ENCODE measurements at regions not wholly inside any gene's neighbourhood (a gene's known extent, or its start where the extent isn't known, plus 50 kb on each side); places are given as distances from the start of the nearest gene placed in this dataset.
A peak's percentile ranks its signal among the peaks of the same experiment; 100 is the strongest.

- no peaks in the 10 kb centered on the region for H3K79me2 ChIP-seq (ENCODE audit: insufficient read depth, low read length)
- no peaks in the 10 kb centered on the region for H4K20me1 ChIP-seq (ENCODE audit: insufficient read depth, low read length)
- peak overlapping the region; percentile 8; the same call in 1 of the 2 replicates for H3K9ac ChIP-seq (ENCODE audit: low read length)
- H3K27me3 ChIP-seq (ENCODE audit: insufficient read depth, low read length): no peaks in the 10 kb centered on the region
- H3K4me1 ChIP-seq (ENCODE audit: insufficient read depth, low read length, severe bottlenecking): peaks cover 30% of the 10 kb centered on the region
- H3K9me3 ChIP-seq (ENCODE audit: low read length): no peaks in the 10 kb centered on the region
- peak overlapping the region; percentile 22 for H3K4me3 ChIP-seq (ENCODE audit: low read depth, low read length, poor library complexity, severe bottlenecking)
- peak overlapping the region; percentile 54 for H3K27ac ChIP-seq (ENCODE audit: low read depth, low read length, poor library complexity, severe bottlenecking)
- H3F3A ChIP-seq (ENCODE audit: insufficient read depth, low read length): no peaks in the 10 kb centered on the region
- H3K36me3 ChIP-seq (ENCODE audit: insufficient read depth, low read length): no peaks in the 10 kb centered on the region
- H2AFZ ChIP-seq (ENCODE audit: low read length): peak overlapping the region; percentile 94
- TF ChIP-seq EZH2 (IDR thresholded peaks at IDR 0.05; ENCODE audit: borderline replicate concordance, low read length): no peak
- TF ChIP-seq, protein P1, sequence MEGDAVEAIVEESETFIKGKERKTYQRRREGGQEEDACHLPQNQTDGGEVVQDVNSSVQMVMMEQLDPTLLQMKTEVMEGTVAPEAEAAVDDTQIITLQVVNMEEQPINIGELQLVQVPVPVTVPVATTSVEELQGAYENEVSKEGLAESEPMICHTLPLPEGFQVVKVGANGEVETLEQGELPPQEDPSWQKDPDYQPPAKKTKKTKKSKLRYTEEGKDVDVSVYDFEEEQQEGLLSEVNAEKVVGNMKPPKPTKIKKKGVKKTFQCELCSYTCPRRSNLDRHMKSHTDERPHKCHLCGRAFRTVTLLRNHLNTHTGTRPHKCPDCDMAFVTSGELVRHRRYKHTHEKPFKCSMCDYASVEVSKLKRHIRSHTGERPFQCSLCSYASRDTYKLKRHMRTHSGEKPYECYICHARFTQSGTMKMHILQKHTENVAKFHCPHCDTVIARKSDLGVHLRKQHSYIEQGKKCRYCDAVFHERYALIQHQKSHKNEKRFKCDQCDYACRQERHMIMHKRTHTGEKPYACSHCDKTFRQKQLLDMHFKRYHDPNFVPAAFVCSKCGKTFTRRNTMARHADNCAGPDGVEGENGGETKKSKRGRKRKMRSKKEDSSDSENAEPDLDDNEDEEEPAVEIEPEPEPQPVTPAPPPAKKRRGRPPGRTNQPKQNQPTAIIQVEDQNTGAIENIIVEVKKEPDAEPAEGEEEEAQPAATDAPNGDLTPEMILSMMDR (IDR thresholded peaks at IDR 0.05; ENCODE audit: low read length): no peak
- peak overlapping the region; percentile 63 for H3K4me2 ChIP-seq (ENCODE audit: low read length)
- no peaks in the 10 kb centered on the region for H3K9me2 ChIP-seq (ENCODE audit: low read depth, low read length)
Measured at GRCh38 chr1:193457676-193458075, 271.3 kb upstream of the B3GALT2 start.

- peak overlapping the region; percentile 94 for H2AFZ ChIP-seq (ENCODE audit: low read length)
- H3K4me2 ChIP-seq (ENCODE audit: low read length): peak overlapping the region; percentile 63; the same call in 1 of the 2 replicates
Measured at GRCh38 chr1:193456811-193457280, 270.4 kb upstream of the B3GALT2 start.

GRCh38 chr1:193451606-193452005 is 265.2 kb upstream of the B3GALT2 start:
- H3K9me3 ChIP-seq (ENCODE audit: low read length): no peaks in the 10 kb centered on the region
- TF ChIP-seq EZH2 (IDR thresholded peaks at IDR 0.05; ENCODE audit: borderline replicate concordance, low read length): no peak
- TF ChIP-seq, protein P1 (IDR thresholded peaks at IDR 0.05; ENCODE audit: low read length): no peak

More at GRCh38 chr1:193456811-193457280, 270.4 kb upstream of the B3GALT2 start:
- Histone ChIP-seq H4K20me1 (ENCODE audit: insufficient read depth, low read length) (no peaks in the 10 kb centered on the region), H3K9me3 (ENCODE audit: low read length) (no peaks in the 10 kb centered on the region), H3K4me1 (ENCODE audit: insufficient read depth, low read length, severe bottlenecking) (peaks cover 25% of the 10 kb centered on the region), H3K36me3 (ENCODE audit: insufficient read depth, low read length) (no peaks in the 10 kb centered on the region), H3K4me3 (ENCODE audit: low read depth, low read length, poor library complexity, severe bottlenecking) (no peak overlapping the region), H3K27ac (ENCODE audit: low read depth, low read length, poor library complexity, severe bottlenecking) (peak overlapping the region; percentile 54), H3K9me2 (ENCODE audit: low read depth, low read length) (no peaks in the 10 kb centered on the region), H3K79me2 (ENCODE audit: insufficient read depth, low read length) (no peaks in the 10 kb centered on the region), H3F3A (ENCODE audit: insufficient read depth, low read length) (no peaks in the 10 kb centered on the region), H3K9ac (ENCODE audit: low read length) (no peak overlapping the region; the same call in 1 of the 2 replicates), H3K27me3 (ENCODE audit: insufficient read depth, low read length) (no peaks in the 10 kb centered on the region)
- TF ChIP-seq EZH2 (IDR thresholded peaks at IDR 0.05; ENCODE audit: borderline replicate concordance, low read length): no peak
- TF ChIP-seq, protein P1 (IDR thresholded peaks at IDR 0.05; ENCODE audit: low read length): no peak

More at GRCh38 chr1:193451606-193452005, 265.2 kb upstream of the B3GALT2 start:
- no peak overlapping the region for H3K9ac ChIP-seq (ENCODE audit: low read length)
- H3K27me3 ChIP-seq (ENCODE audit: insufficient read depth, low read length): no peaks in the 10 kb centered on the region
- H3F3A ChIP-seq (ENCODE audit: insufficient read depth, low read length): no peaks in the 10 kb centered on the region
- H3K4me1 ChIP-seq (ENCODE audit: insufficient read depth, low read length, severe bottlenecking): peaks cover 37% of the 10 kb centered on the region
- no peaks in the 10 kb centered on the region for H3K9me2 ChIP-seq (ENCODE audit: low read depth, low read length)
- H4K20me1 ChIP-seq (ENCODE audit: insufficient read depth, low read length): no peaks in the 10 kb centered on the region
- no peaks in the 10 kb centered on the region for H3K36me3 ChIP-seq (ENCODE audit: insufficient read depth, low read length)
- no peak overlapping the region for H2AFZ ChIP-seq (ENCODE audit: low read length)
- no peak overlapping the region for H3K4me3 ChIP-seq (ENCODE audit: low read depth, low read length, poor library complexity, severe bottlenecking)
- H3K79me2 ChIP-seq (ENCODE audit: insufficient read depth, low read length): no peaks in the 10 kb centered on the region
- no peak overlapping the region for H3K4me2 ChIP-seq (ENCODE audit: low read length)
- H3K27ac ChIP-seq (ENCODE audit: low read depth, low read length, poor library complexity, severe bottlenecking): no peak overlapping the region
